B cell (primary cell): ENCODE measurements at regions not wholly inside any gene's neighbourhood (a gene's known extent, or its start where the extent isn't known, plus 50 kb on each side); places are given as distances from the start of the nearest gene placed in this dataset.

Experiments used
- ATAC-seq: fragments of 200-7000 bp; cut with Tn5 transposase; one replicate; pipeline ENCODE4 v1.10.0; 2021; ENCODE audit warnings: low read depth, mild to moderate bottlenecking, moderate number of reproducible peaks, moderate library complexity
- CTCF ChIA-PET: fragments of 350-600 bp; sonication (Branson Sonifier 250); formaldehyde crosslinking; loops from one replicate; lab custom pipeline; 2021; ENCODE audit warnings: antibody characterized with exemption, inconsistent platforms; lab: Charles Lee
- POLR2A ChIA-PET: fragments of 350-600 bp; sonication (Branson Sonifier 250); formaldehyde crosslinking; loops from one replicate; lab custom pipeline; 2021; ENCODE audit warnings: antibody characterized with exemption; lab: Charles Lee
- DNase-seq: peaks from one replicate; pipeline ENCODE4 v3.0.0; 2013
- H2AFZ ChIP-seq: 2 replicates; pipeline ENCODE4 v1.6.1; 2012; ENCODE audit warnings: mild to moderate bottlenecking, low read depth, low read length; ENCODE audit not compliant: insufficient read depth, poor library complexity, severe bottlenecking
- H3K27ac ChIP-seq, 2 donors: 1 replicate in 1 of 2; 2 replicates in 1 of 2; pipeline ENCODE4 v1.5.1; 2012 to 2013; ENCODE audit warnings: low read length in 2 of 2, mild to moderate bottlenecking in 2 of 2, moderate library complexity in 1 of 2
- H3K27me3 ChIP-seq, 4 experiments: fragments of 200-600 bp in 1 of 4; sonication (generic) in 1 of 4; replicated peaks in 1 of 4; 1 replicate in 2 of 4; 2 replicates in 2 of 4; pipeline versions ENCODE4 v1.6.1 to v1.7.0; 2013 to 2016; ENCODE audit warnings: low read length in 3 of 4, mild to moderate bottlenecking in 2 of 4, mixed read lengths in 1 of 4, moderate library complexity in 1 of 4; ENCODE audit not compliant: insufficient read depth in 4 of 4, control insufficient read depth in 3 of 4; ENCODE audit errors: control extremely low read depth in 1 of 4
- H3K36me3 ChIP-seq, 2 experiments: replicated peaks in 1 of 2; 1 replicate in 1 of 2; 2 replicates in 1 of 2; pipeline versions ENCODE4 v1.6.1 to v1.7.1; 2013; ENCODE audit warnings: low read length in 1 of 2; ENCODE audit not compliant: insufficient read depth in 2 of 2, control insufficient read depth in 1 of 2; ENCODE audit errors: control extremely low read depth in 1 of 2, extremely low read depth in 1 of 2
- H3K4me1 ChIP-seq, 2 donors: fragments of 200-600 bp in 1 of 2; sonication (generic) in 1 of 2; 1 replicate in 1 of 2; 2 replicates in 1 of 2; pipeline versions ENCODE4 v1.5.1 to v1.6.1; 2013 to 2017; ENCODE audit warnings: low read length in 2 of 2; ENCODE audit not compliant: control insufficient read depth in 2 of 2, insufficient read depth in 2 of 2
- H3K4me2 ChIP-seq: replicated peaks from 2 replicates; pipeline ENCODE3; 2012; ENCODE audit warnings: mild to moderate bottlenecking, low read depth, low read length; ENCODE audit not compliant: poor library complexity, severe bottlenecking
- H3K4me3 ChIP-seq, 5 experiments: fragments of 200-600 bp in 1 of 5; sonication (generic) in 1 of 5; 1 replicate in 3 of 5; 2 replicates in 2 of 5; pipeline versions ENCODE4 v1.5.1 to v1.7.0; 2011 to 2016; ENCODE audit warnings: low read length in 4 of 5, mild to moderate bottlenecking in 4 of 5, low read depth in 2 of 5, control low read depth in 1 of 5, moderate library complexity in 1 of 5; ENCODE audit not compliant: insufficient read depth in 1 of 5; ENCODE audit errors: control extremely low read depth in 1 of 5, extremely low read depth in 1 of 5
- H3K79me2 ChIP-seq: fragments of 200-600 bp; sonication (generic); one replicate; pipeline ENCODE4 v1.6.0; 2016; ENCODE audit warnings: low read length; ENCODE audit not compliant: control insufficient read depth, insufficient read depth
- H3K9ac ChIP-seq: fragments of 200-600 bp; sonication (generic); 2 replicates; pipeline ENCODE4 v1.6.1; 2017; ENCODE audit warnings: mild to moderate bottlenecking, low read length, moderate library complexity
- H3K9me3 ChIP-seq, 3 donors: one replicate each; pipeline versions ENCODE4 v1.6.1 to v1.7.1; 2013; ENCODE audit warnings: low read length in 2 of 3; ENCODE audit not compliant: control insufficient read depth in 2 of 3, insufficient read depth in 1 of 3; ENCODE audit errors: control extremely low read depth in 1 of 3
- H4K20me1 ChIP-seq: 2 replicates; pipeline ENCODE4 v1.6.0; 2012; ENCODE audit warnings: mild to moderate bottlenecking, low read length; ENCODE audit not compliant: insufficient read depth, control insufficient read depth, poor library complexity, severe bottlenecking
- H3K27ac Mint-ChIP-seq: one replicate; pipeline ENCODE4 v1.8.0; 2021; ENCODE audit warnings: mixed read lengths
- H3K27me3 Mint-ChIP-seq: one replicate; pipeline ENCODE4 v1.8.0; 2021; ENCODE audit warnings: mixed read lengths
- H3K4me1 Mint-ChIP-seq: one replicate; pipeline ENCODE4 v1.8.0; 2021; ENCODE audit warnings: mixed read lengths
- H3K4me3 Mint-ChIP-seq: one replicate; pipeline ENCODE4 v1.8.0; 2021; ENCODE audit warnings: mixed read lengths
- H3K9me3 Mint-ChIP-seq: one replicate; pipeline ENCODE4 v1.8.0; 2022; ENCODE audit warnings: mixed read lengths; ENCODE audit not compliant: insufficient read depth
- EZH2 ChIP-seq: IDR thresholded peaks from 2 replicates; pipeline ENCODE4 v1.6.1; 2012; ENCODE audit warnings: borderline replicate concordance, low read depth, mild to moderate bottlenecking, moderate library complexity, low read length; ENCODE audit not compliant: insufficient read depth, poor library complexity, severe bottlenecking
- WGBS: methylation state at CpG from one replicate; pipeline ENCODE4 v1.1.5; 2013; ENCODE audit warnings: missing lambda C conversion rate; ENCODE audit not compliant: insufficient coverage; 5-methylcytosine and 5-hydroxymethylcytosine counted together
- intact Hi-C: fragments of 100-400 bp; cut with micrococcal nuclease; formaldehyde crosslinking; loops from one replicate; pipeline ENCODE4 v1.10.0; 2022
- TF ChIP-seq, protein P1 (sequence below): fragments of 200-600 bp; IDR thresholded peaks from one replicate; pipeline ENCODE4 v1.8.0; 2022; ENCODE audit warnings: antibody characterized with exemption, mild to moderate bottlenecking

DNA sequence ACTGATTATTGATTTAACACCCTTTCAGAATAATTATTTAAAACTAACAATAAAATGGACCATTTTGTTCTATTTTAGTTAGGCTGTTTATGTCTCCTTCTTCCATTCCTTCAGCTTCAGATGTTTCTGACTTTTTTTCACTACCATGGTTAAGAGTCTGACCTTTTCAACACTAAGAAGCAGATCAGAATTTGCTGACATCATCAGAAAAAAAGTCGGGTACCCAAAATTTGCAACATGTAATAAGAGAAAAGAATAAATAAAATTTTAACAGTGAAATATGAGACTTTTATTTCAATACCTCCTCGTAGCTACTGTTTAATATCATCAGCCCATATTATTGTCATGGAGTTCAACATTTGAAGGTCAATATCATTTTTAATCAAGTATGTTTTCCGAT lies 1158.3 kb downstream of the RPIA start:
- intact Hi-C loops: no loop called here
- Histone ChIP-seq H3K79me2 (no peaks in the 10 kb centered on the region), H3K9ac (no peak overlapping the region), H3K27me3 (peaks cover 0 to 20% (median 12%) of the 10 kb centered on the region in 4 experiments), H2AFZ (no peak overlapping the region), H4K20me1 (no peaks in the 10 kb centered on the region), H3K4me3 (no peak overlapping the region), H3K27ac (no peak overlapping the region), H3K4me1 (peaks cover 3 to 7% of the 10 kb centered on the region in 2 donors), H3K9me3 (no peaks in the 10 kb centered on the region), H3K36me3 (no peaks in the 10 kb centered on the region), H3K4me2 (no peak overlapping the region)
- Mint-ChIP-seq H3K4me1 (peaks cover 6% of the 10 kb centered on the region), H3K27me3 (peaks cover 32% of the 10 kb centered on the region), H3K4me3 (no peak overlapping the region), H3K9me3 (no peaks in the 10 kb centered on the region), H3K27ac (no peak overlapping the region)
- no peak for TF ChIP-seq EZH2
- TF ChIP-seq, protein P1, sequence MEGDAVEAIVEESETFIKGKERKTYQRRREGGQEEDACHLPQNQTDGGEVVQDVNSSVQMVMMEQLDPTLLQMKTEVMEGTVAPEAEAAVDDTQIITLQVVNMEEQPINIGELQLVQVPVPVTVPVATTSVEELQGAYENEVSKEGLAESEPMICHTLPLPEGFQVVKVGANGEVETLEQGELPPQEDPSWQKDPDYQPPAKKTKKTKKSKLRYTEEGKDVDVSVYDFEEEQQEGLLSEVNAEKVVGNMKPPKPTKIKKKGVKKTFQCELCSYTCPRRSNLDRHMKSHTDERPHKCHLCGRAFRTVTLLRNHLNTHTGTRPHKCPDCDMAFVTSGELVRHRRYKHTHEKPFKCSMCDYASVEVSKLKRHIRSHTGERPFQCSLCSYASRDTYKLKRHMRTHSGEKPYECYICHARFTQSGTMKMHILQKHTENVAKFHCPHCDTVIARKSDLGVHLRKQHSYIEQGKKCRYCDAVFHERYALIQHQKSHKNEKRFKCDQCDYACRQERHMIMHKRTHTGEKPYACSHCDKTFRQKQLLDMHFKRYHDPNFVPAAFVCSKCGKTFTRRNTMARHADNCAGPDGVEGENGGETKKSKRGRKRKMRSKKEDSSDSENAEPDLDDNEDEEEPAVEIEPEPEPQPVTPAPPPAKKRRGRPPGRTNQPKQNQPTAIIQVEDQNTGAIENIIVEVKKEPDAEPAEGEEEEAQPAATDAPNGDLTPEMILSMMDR: no peak
- POLR2A ChIA-PET: no interaction called here
- DNase-seq (no peak), ATAC-seq (no peak)
- no CpG with 5 or more reads among the region's 3 CpGs for WGBS
- CTCF ChIA-PET: interaction anchor here (1.5 kb wide), 1 partner anchor 1018 kb away, joined by 3 read pairs; no protein-coding TSS in a partner anchor

DNA sequence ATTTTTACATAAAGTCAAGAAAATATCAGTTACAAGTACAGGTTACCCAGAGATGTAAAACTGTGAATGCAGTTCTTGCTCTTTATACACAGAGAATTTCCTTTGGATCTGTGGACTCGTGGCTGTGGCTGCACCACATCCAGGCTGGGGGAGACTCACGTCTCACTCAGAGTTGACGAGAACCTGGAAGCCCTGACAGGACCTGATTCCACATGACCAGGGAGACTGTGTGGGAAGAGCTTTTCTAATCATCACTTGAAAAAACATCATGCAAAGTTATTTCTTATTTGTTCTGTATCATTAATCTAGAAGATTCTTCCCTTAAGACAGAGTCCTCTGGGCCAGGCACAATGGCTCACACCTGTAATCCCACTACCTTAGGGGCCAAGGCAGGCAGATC lies 1159.0 kb downstream of the RPIA start:
- DNase-seq (no peak), ATAC-seq (no peak)
- peaks cover 32% of the 10 kb centered on the region for H3K27me3 Mint-ChIP-seq
- Histone ChIP-seq H3K36me3 (no peaks in the 10 kb centered on the region), H3K27ac (no peak overlapping the region), H3K4me1 (peaks cover 3 to 7% of the 10 kb centered on the region in 2 donors), H3K9me3 (no peaks in the 10 kb centered on the region), H3K4me2 (no peak overlapping the region), H3K9ac (no peak overlapping the region), H4K20me1 (no peaks in the 10 kb centered on the region), H3K4me3 (no peak overlapping the region), H3K79me2 (no peaks in the 10 kb centered on the region), H2AFZ (no peak overlapping the region), H3K27me3 (peaks cover 0 to 20% (median 12%) of the 10 kb centered on the region in 4 experiments)
- CTCF ChIA-PET: interaction anchor here (1.5 kb wide), 1 partner anchor 1019 kb away, joined by 3 read pairs; no protein-coding TSS in a partner anchor
- POLR2A ChIA-PET: no interaction called here
- no peak overlapping the region for H3K27ac Mint-ChIP-seq
- 56% methylated on average over 1 of the region's 3 CpGs for WGBS
- intact Hi-C loops: no loop called here
- no peaks in the 10 kb centered on the region for H3K9me3 Mint-ChIP-seq
- no peak overlapping the region for H3K4me3 Mint-ChIP-seq
- TF ChIP-seq, protein P1: no peak
- TF ChIP-seq EZH2: no peak
- H3K4me1 Mint-ChIP-seq: peaks cover 6% of the 10 kb centered on the region
